ENCODE measurements at regions not wholly inside any gene's neighbourhood (a gene's known extent, or its start where the extent isn't known, plus 50 kb on each side); places are given as distances from the start of the nearest gene placed in this dataset.

DNA sequence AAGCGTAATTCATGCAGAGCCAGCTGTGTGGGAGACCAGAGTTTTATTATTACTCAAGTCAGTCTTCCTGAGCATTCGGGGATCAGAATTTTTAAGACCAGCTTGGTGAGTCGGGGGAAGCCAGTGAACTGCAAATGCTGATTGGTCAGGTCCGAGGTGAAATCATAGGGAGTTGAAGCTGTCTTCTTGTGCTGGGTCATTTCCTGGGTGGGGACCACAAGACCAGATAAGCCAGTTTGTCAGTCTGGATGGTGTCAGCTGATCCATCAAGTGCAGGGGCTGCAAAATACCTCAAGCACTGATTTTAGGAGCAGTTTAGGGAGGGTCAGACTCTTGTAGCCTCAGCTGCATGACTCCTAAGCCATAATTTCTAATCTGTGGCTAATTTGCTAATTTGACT, 228.1 kb upstream of the ATP10A start:
- Histone ChIP-seq H3K4me1 (ENCODE audit: low read depth, poor library complexity, severe bottlenecking) (no peaks in the 10 kb centered on the region), H3K4me3 (IDR thresholded peaks at IDR 0.05; ENCODE audit: insufficient read depth, low read depth, low read length) (no peak overlapping the region), H3K36me3 (ENCODE audit: insufficient read depth) (no peaks in the 10 kb centered on the region), H3K27ac (no peak overlapping the region), H3K27me3 (ENCODE audit: insufficient read depth, low read depth) (no peaks in the 10 kb centered on the region), H3K79me2 (ENCODE audit: insufficient read depth, low read depth) (no peaks in the 10 kb centered on the region), H2AFZ (ENCODE audit: low read depth) (no peak overlapping the region), H3K4me2 (no peak overlapping the region), H3K9ac (no peak overlapping the region), H4K20me1 (ENCODE audit: insufficient read depth) (no peaks in the 10 kb centered on the region)
- TF ChIP-seq, protein P1, sequence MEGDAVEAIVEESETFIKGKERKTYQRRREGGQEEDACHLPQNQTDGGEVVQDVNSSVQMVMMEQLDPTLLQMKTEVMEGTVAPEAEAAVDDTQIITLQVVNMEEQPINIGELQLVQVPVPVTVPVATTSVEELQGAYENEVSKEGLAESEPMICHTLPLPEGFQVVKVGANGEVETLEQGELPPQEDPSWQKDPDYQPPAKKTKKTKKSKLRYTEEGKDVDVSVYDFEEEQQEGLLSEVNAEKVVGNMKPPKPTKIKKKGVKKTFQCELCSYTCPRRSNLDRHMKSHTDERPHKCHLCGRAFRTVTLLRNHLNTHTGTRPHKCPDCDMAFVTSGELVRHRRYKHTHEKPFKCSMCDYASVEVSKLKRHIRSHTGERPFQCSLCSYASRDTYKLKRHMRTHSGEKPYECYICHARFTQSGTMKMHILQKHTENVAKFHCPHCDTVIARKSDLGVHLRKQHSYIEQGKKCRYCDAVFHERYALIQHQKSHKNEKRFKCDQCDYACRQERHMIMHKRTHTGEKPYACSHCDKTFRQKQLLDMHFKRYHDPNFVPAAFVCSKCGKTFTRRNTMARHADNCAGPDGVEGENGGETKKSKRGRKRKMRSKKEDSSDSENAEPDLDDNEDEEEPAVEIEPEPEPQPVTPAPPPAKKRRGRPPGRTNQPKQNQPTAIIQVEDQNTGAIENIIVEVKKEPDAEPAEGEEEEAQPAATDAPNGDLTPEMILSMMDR (conservative IDR thresholded peaks at IDR 0.05; ENCODE audit: low read depth, low read length): no peak

DNA sequence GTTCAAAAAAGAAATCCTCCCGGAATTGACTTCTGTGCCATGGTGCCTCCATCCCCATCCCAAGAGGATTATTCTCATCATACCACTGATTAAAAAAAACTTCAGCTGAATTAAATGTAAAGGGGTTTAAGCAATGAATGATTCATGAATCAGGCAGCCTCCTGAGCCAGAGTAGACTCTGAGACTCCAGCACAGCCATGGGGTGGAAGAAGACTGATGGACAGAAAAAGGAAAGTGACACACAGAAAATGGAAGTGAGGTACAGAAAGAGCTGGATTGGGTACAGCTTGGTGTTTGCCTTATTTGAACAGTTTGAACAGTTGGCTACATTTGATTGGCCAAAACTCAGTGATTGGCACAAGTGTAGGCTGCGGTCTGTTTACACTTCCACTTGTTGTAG, 224.8 kb upstream of the ATP10A start:
- no peak overlapping the region for H3K9ac ChIP-seq
- no peaks in the 10 kb centered on the region for H3K36me3 ChIP-seq (ENCODE audit: insufficient read depth)
- no peak overlapping the region for H3K27ac ChIP-seq
- no peaks in the 10 kb centered on the region for H4K20me1 ChIP-seq (ENCODE audit: insufficient read depth)
- TF ChIP-seq, protein P1 (conservative IDR thresholded peaks at IDR 0.05; ENCODE audit: low read depth, low read length): no peak
- H3K4me3 ChIP-seq (IDR thresholded peaks at IDR 0.05; ENCODE audit: insufficient read depth, low read depth, low read length): no peak overlapping the region
- no peak overlapping the region for H2AFZ ChIP-seq (ENCODE audit: low read depth)
- H3K4me1 ChIP-seq (ENCODE audit: low read depth, poor library complexity, severe bottlenecking): peaks cover 8% of the 10 kb centered on the region
- no peaks in the 10 kb centered on the region for H3K79me2 ChIP-seq (ENCODE audit: insufficient read depth, low read depth)
- H3K4me2 ChIP-seq: no peak overlapping the region
- H3K27me3 ChIP-seq (ENCODE audit: insufficient read depth, low read depth): no peaks in the 10 kb centered on the region

DNA sequence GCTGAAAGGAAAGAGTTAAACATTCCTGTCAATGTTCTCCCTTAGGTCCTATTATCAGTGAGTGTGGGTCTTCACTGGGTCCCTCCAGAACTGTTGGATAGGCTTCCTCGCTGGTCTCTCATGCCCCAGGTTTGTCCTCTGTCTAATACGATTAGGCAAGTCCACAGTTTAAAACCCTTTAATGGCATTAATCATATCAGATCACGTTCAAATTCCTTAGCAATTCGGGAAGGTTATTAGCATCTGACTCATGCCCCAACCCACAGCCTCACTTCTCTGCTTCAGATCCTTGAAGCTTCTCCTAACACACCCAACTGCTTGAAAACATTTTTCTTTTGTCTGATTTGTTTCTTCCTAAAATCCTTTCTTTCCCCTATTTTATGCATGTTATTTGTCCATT, 224.3 kb upstream of the ATP10A start:
- Histone ChIP-seq H2AFZ (ENCODE audit: low read depth) (no peak overlapping the region), H3K9ac (no peak overlapping the region), H3K79me2 (ENCODE audit: insufficient read depth, low read depth) (no peaks in the 10 kb centered on the region), H3K27ac (no peak overlapping the region), H3K27me3 (ENCODE audit: insufficient read depth, low read depth) (no peaks in the 10 kb centered on the region), H3K4me3 (IDR thresholded peaks at IDR 0.05; ENCODE audit: insufficient read depth, low read depth, low read length) (no peak overlapping the region), H3K4me2 (no peak overlapping the region), H3K4me1 (ENCODE audit: low read depth, poor library complexity, severe bottlenecking) (peaks cover 8% of the 10 kb centered on the region), H4K20me1 (ENCODE audit: insufficient read depth) (no peaks in the 10 kb centered on the region), H3K36me3 (ENCODE audit: insufficient read depth) (no peaks in the 10 kb centered on the region)
- TF ChIP-seq, protein P1 (conservative IDR thresholded peaks at IDR 0.05; ENCODE audit: low read depth, low read length): no peak

DNA sequence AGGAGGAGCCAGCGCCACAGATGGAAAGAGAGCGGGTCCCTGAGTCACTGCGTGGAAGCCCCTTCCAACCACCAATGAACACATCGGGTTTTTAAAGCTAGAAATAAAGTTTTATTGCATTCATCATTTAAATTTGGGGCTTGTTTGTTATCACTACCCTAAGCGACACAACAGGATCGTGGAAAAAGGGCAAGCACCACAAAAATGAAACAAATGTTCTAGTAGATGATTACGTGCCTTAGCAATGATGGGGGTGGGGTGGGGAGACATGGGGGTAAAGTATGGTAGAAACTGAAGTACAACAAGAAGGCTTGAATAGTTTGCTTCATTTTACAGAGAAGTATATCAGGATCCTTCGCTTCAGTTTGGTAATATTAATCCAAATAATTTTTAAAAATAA, 221.6 kb upstream of the ATP10A start:
- H3K9ac ChIP-seq: no peak overlapping the region
- no peaks in the 10 kb centered on the region for H3K27me3 ChIP-seq (ENCODE audit: insufficient read depth, low read depth)
- H3K79me2 ChIP-seq (ENCODE audit: insufficient read depth, low read depth): no peaks in the 10 kb centered on the region
- no peaks in the 10 kb centered on the region for H3K36me3 ChIP-seq (ENCODE audit: insufficient read depth)
- H4K20me1 ChIP-seq (ENCODE audit: insufficient read depth): no peaks in the 10 kb centered on the region
- no peak overlapping the region for H3K4me2 ChIP-seq
- no peak overlapping the region for H2AFZ ChIP-seq (ENCODE audit: low read depth)
- no peak overlapping the region for H3K4me3 ChIP-seq (IDR thresholded peaks at IDR 0.05; ENCODE audit: insufficient read depth, low read depth, low read length)
- H3K4me1 ChIP-seq (ENCODE audit: low read depth, poor library complexity, severe bottlenecking): peaks cover 8% of the 10 kb centered on the region
- no peak overlapping the region for H3K27ac ChIP-seq
- TF ChIP-seq, protein P1 (conservative IDR thresholded peaks at IDR 0.05; ENCODE audit: low read depth, low read length): no peak
